ENCODE measurements at regions not wholly inside any gene's neighbourhood (a gene's known extent, or its start where the extent isn't known, plus 50 kb on each side); places are given as distances from the start of the nearest gene placed in this dataset.

GRCh38 chr11:114846416-114846791 is 168.1 kb downstream of the NXPE2 start:
- H3K4me3 ChIP-seq (ENCODE audit: low read depth, low read length): no peak overlapping the region
- H3K79me2 ChIP-seq: no peaks in the 10 kb centered on the region

DNA sequence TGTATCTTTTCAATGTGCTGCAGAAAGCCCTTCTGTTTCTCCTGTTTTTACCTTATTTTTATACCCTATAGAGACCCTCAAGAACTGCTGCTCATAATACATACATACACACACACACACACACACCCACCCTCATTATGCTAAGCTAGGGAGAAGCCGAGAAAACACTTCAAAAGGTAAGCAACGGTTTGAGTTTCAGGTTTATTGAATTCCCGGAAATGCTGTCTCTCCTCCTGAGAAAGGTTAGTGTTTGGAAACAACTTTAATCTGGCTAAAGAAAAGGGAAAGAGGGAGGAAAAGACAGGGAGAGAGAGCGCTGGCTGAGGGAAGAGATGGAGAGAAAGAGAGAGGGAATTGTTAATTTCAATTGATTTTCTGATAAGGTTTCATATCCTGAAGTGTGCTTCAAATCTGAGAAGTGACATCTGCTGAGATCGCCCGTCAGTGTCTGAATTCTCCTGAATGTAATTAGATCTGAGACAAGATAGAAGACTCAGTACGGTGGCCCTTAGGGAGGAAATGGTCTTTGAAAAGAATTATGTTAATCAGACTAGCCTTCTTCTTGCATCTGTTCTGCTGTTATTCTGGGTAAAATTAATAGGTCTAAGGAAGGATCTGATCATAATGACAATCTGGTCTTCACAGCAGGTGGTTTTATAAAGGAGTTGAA is 169.1 kb downstream of the NXPE2 start:
- no peaks in the 10 kb centered on the region for H3K27me3 ChIP-seq (ENCODE audit: control insufficient read depth, insufficient read depth, low read length)
- no peaks in the 10 kb centered on the region for H3K36me3 ChIP-seq (ENCODE audit: control insufficient read depth, insufficient read depth, low read length)
- H3K79me2 ChIP-seq: no peaks in the 10 kb centered on the region
- H3K4me2 ChIP-seq (ENCODE audit: low read length): no peak overlapping the region
- H3K4me1 ChIP-seq: no peaks in the 10 kb centered on the region
- no peak overlapping the region for H3K4me3 ChIP-seq (ENCODE audit: low read depth, low read length)
- no peaks in the 10 kb centered on the region for H3K9me3 ChIP-seq (ENCODE audit: control insufficient read depth, low read length)
- TF ChIP-seq, protein P1, sequence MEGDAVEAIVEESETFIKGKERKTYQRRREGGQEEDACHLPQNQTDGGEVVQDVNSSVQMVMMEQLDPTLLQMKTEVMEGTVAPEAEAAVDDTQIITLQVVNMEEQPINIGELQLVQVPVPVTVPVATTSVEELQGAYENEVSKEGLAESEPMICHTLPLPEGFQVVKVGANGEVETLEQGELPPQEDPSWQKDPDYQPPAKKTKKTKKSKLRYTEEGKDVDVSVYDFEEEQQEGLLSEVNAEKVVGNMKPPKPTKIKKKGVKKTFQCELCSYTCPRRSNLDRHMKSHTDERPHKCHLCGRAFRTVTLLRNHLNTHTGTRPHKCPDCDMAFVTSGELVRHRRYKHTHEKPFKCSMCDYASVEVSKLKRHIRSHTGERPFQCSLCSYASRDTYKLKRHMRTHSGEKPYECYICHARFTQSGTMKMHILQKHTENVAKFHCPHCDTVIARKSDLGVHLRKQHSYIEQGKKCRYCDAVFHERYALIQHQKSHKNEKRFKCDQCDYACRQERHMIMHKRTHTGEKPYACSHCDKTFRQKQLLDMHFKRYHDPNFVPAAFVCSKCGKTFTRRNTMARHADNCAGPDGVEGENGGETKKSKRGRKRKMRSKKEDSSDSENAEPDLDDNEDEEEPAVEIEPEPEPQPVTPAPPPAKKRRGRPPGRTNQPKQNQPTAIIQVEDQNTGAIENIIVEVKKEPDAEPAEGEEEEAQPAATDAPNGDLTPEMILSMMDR (IDR thresholded peaks at IDR 0.05): no peak
- H3K27ac ChIP-seq: no peak overlapping the region
- H2AFZ ChIP-seq: no peak overlapping the region
- no peak overlapping the region for H3K9ac ChIP-seq

More at GRCh38 chr11:114846416-114846791, 168.1 kb downstream of the NXPE2 start:
- H3K4me2 ChIP-seq (ENCODE audit: low read length): no peak overlapping the region
- H3K9ac ChIP-seq: no peak overlapping the region
- no peaks in the 10 kb centered on the region for H3K36me3 ChIP-seq (ENCODE audit: control insufficient read depth, insufficient read depth, low read length)
- no peaks in the 10 kb centered on the region for H3K27me3 ChIP-seq (ENCODE audit: control insufficient read depth, insufficient read depth, low read length)
- no peak overlapping the region for H3K27ac ChIP-seq
- no peaks in the 10 kb centered on the region for H3K9me3 ChIP-seq (ENCODE audit: control insufficient read depth, low read length)
- TF ChIP-seq, protein P1 (IDR thresholded peaks at IDR 0.05): no peak
- H3K4me1 ChIP-seq: no peaks in the 10 kb centered on the region
- H2AFZ ChIP-seq: no peak overlapping the region

- Histone ChIP-seq H3K4me1 (no peaks in the 10 kb centered on the region), H3K9ac (no peak overlapping the region), H3K27ac (no peak overlapping the region), H3K4me3 (ENCODE audit: low read depth, low read length) (no peak overlapping the region), H3K36me3 (ENCODE audit: control insufficient read depth, insufficient read depth, low read length) (no peaks in the 10 kb centered on the region), H2AFZ (no peak overlapping the region), H3K4me2 (ENCODE audit: low read length) (no peak overlapping the region), H3K79me2 (no peaks in the 10 kb centered on the region), H3K27me3 (ENCODE audit: control insufficient read depth, insufficient read depth, low read length) (no peaks in the 10 kb centered on the region), H3K9me3 (ENCODE audit: control insufficient read depth, low read length) (no peaks in the 10 kb centered on the region)
- TF ChIP-seq, protein P1 (IDR thresholded peaks at IDR 0.05): no peak
Observed at GRCh38 chr11:114848027-114848426, 169.7 kb downstream of the NXPE2 start.

- H3K9me3 ChIP-seq (ENCODE audit: control insufficient read depth, low read length): no peaks in the 10 kb centered on the region
- no peak overlapping the region for H3K27ac ChIP-seq
- H2AFZ ChIP-seq: no peak overlapping the region
- no peaks in the 10 kb centered on the region for H3K4me1 ChIP-seq
- no peak overlapping the region for H3K4me2 ChIP-seq (ENCODE audit: low read length)
- TF ChIP-seq, protein P1 (IDR thresholded peaks at IDR 0.05): no peak
- no peaks in the 10 kb centered on the region for H3K27me3 ChIP-seq (ENCODE audit: control insufficient read depth, insufficient read depth, low read length)
- no peak overlapping the region for H3K9ac ChIP-seq
- H3K36me3 ChIP-seq (ENCODE audit: control insufficient read depth, insufficient read depth, low read length): no peaks in the 10 kb centered on the region
- no peaks in the 10 kb centered on the region for H3K79me2 ChIP-seq
- no peak overlapping the region for H3K4me3 ChIP-seq (ENCODE audit: low read depth, low read length)
Observed at GRCh38 chr11:114857281-114857680, 179.0 kb downstream of the NXPE2 start.

GRCh38 chr11:114864896-114865295 is 186.6 kb downstream of the NXPE2 start:
- no peaks in the 10 kb centered on the region for H3K79me2 ChIP-seq
- no peaks in the 10 kb centered on the region for H3K4me1 ChIP-seq
- TF ChIP-seq, protein P1 (IDR thresholded peaks at IDR 0.05): no peak
- H3K9ac ChIP-seq: no peak overlapping the region
- no peaks in the 10 kb centered on the region for H3K36me3 ChIP-seq (ENCODE audit: control insufficient read depth, insufficient read depth, low read length)
- no peaks in the 10 kb centered on the region for H3K9me3 ChIP-seq (ENCODE audit: control insufficient read depth, low read length)
- H3K4me3 ChIP-seq (ENCODE audit: low read depth, low read length): no peak overlapping the region
- H3K27me3 ChIP-seq (ENCODE audit: control insufficient read depth, insufficient read depth, low read length): no peaks in the 10 kb centered on the region
- H2AFZ ChIP-seq: no peak overlapping the region
- no peak overlapping the region for H3K27ac ChIP-seq
- H3K4me2 ChIP-seq (ENCODE audit: low read length): no peak overlapping the region

Measured in parathyroid adenoma (tissue), 2 donors.